Stomach (tissue), 8 donors: ENCODE measurements at regions not wholly inside any gene's neighbourhood (a gene's known extent, or its start where the extent isn't known, plus 50 kb on each side); places are given as distances from the start of the nearest gene placed in this dataset.
"Not testable (repeated sequence)": the region's sequence is repeated elsewhere in the genome, so short reads cannot be mapped to it uniquely, and the experiment has no call there.

Experiments used
- DNase-seq, 2 donors: peaks; one replicate each; pipeline versions ENCODE4 v3.0.0 to v3.0.0-alpha.2; 2013 to 2019
- H3K27ac ChIP-seq, 5 donors: fragments of 200-600 bp in 4 of 5; sonication (generic) in 4 of 5; one replicate each; pipeline ENCODE4 v1.5.1; 2013 to 2019; ENCODE audit warnings: mild to moderate bottlenecking in 1 of 5, moderate library complexity in 1 of 5
- H3K27me3 ChIP-seq, 3 donors: fragments of 200-600 bp; sonication (generic); one replicate each; pipeline ENCODE4 v1.5.1; 2017 to 2019; ENCODE audit warnings: mixed run types in 1 of 3
- H3K36me3 ChIP-seq, 4 donors: fragments of 200-600 bp; sonication (generic); 1 replicate in 3 of 4; 2 replicates in 1 of 4; pipeline ENCODE4 v1.5.1; 2016 to 2019
- H3K4me1 ChIP-seq, 4 donors: fragments of 200-600 bp; sonication (generic); one replicate each; pipeline ENCODE4 v1.5.1; 2016 to 2019
- H3K4me3 ChIP-seq, 4 donors: fragments of 200-600 bp; sonication (generic) in 3 of 4; one replicate each; pipeline ENCODE4 v1.5.1; 2016 to 2019; ENCODE audit warnings: mild to moderate bottlenecking in 1 of 4
- H3K9me3 ChIP-seq, 4 donors: fragments of 200-600 bp; sonication (generic); one replicate each; pipeline ENCODE4 v1.5.1; 2016 to 2019
- EP300 ChIP-seq: sonication (generic); formaldehyde crosslinking; IDR thresholded peaks from one replicate; pipeline ENCODE4 v1.6.1; 2017; ENCODE audit warnings: antibody characterized with exemption
- POLR2A ChIP-seq, 4 donors: fragments of 450-650 bp; IDR thresholded peaks; one replicate each; pipeline ENCODE4 v1.6.1; 2016; ENCODE audit warnings: antibody characterized with exemption in 4 of 4, control low read depth in 2 of 4, mild to moderate bottlenecking in 1 of 4, moderate library complexity in 1 of 4
- POLR2AphosphoS5 ChIP-seq, 3 donors: sonication (generic); formaldehyde crosslinking; IDR thresholded peaks; one replicate each; pipeline ENCODE4 v1.6.1; 2016; ENCODE audit warnings: antibody characterized with exemption in 3 of 3
- WGBS, 5 donors: extraction: QIAGEN DNeasy Blood & Tissue Kit in 3 of 5; methylation state at CpG; one replicate each; pipeline versions ENCODE4 v1.1.5 to v1.1.7; 2013 to 2018; 5-methylcytosine and 5-hydroxymethylcytosine counted together
- intact Hi-C: fragments of 100-400 bp; cut with DNase I; formaldehyde crosslinking; loops from one replicate; pipeline ENCODE4 v1.15.1; 2023; ENCODE audit warnings: low total_unique reads
- TF ChIP-seq, protein P1 (sequence below), 7 experiments: fragments of 450-650 bp in 4 of 7; fragments of 200-600 bp in 3 of 7; sonication (generic) in 3 of 7; IDR thresholded peaks; one replicate each; pipeline ENCODE4 v1.5.1; 2016 to 2019; ENCODE audit warnings: antibody characterized with exemption in 7 of 7, control low read depth in 2 of 7, mild to moderate bottlenecking in 1 of 7
- donor health status: healthy with polysubstance abuse.
- donor health status: Bipolar disorder and iron deficiency.
- donor health status: healthy.

GRCh38 chr14:27672047-27672446 is 1074.2 kb upstream of the NOVA1 start:
- DNase-seq, result no peak
- Histone ChIP-seq H3K27me3 (no peaks in the 10 kb centered on the region), H3K36me3 (no peaks in the 10 kb centered on the region), H3K27ac (no peak overlapping the region), H3K9me3 (peaks cover 0 to 4% (median 2%) of the 10 kb centered on the region in 4 donors), H3K4me3 (no peak overlapping the region), H3K4me1 (no peaks in the 10 kb centered on the region)
- TF ChIP-seq EP300 (no peak), POLR2A (IDR thresholded peaks at IDR 0.05) (no peak), POLR2AphosphoS5 (IDR thresholded peaks at IDR 0.05) (no peak)
- TF ChIP-seq, protein P1, sequence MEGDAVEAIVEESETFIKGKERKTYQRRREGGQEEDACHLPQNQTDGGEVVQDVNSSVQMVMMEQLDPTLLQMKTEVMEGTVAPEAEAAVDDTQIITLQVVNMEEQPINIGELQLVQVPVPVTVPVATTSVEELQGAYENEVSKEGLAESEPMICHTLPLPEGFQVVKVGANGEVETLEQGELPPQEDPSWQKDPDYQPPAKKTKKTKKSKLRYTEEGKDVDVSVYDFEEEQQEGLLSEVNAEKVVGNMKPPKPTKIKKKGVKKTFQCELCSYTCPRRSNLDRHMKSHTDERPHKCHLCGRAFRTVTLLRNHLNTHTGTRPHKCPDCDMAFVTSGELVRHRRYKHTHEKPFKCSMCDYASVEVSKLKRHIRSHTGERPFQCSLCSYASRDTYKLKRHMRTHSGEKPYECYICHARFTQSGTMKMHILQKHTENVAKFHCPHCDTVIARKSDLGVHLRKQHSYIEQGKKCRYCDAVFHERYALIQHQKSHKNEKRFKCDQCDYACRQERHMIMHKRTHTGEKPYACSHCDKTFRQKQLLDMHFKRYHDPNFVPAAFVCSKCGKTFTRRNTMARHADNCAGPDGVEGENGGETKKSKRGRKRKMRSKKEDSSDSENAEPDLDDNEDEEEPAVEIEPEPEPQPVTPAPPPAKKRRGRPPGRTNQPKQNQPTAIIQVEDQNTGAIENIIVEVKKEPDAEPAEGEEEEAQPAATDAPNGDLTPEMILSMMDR (IDR thresholded peaks at IDR 0.05), result no peak
- intact Hi-C loops, result no loop called here
- WGBS, 5 donors, result 64 to 81% (median 76%) methylated on average over 3 of the region's 3 CpGs

GRCh38 chr14:27672811-27673737 is 1075.2 kb upstream of the NOVA1 start:
- intact Hi-C loops, H3K9me3 ChIP-seq, H3K4me3 ChIP-seq, H3K36me3 ChIP-seq, H3K4me1 ChIP-seq, H3K27me3 ChIP-seq, H3K27ac ChIP-seq: not testable (repeated sequence)
- WGBS, 5 donors, result 82 to 92% (median 87%) methylated on average over 24 to 30 of the region's 30 CpGs
- DNase-seq, result peak in 1 of 2 donors; percentile 11

GRCh38 chr14:27686137-27686536 is 1080.5 kb upstream of the FOXG1 start:
- intact Hi-C loops, result no loop called here
- WGBS, 5 donors, result 54 to 67% (median 58%) methylated on average over 1 of the region's 1 CpG
- TF ChIP-seq POLR2AphosphoS5 (IDR thresholded peaks at IDR 0.05), result no peak
- no peak for TF ChIP-seq POLR2A (IDR thresholded peaks at IDR 0.05)
- TF ChIP-seq EP300, result no peak
- TF ChIP-seq, protein P1 (IDR thresholded peaks at IDR 0.05), result no peak
- Histone ChIP-seq H3K9me3 (peaks cover 0 to 10% (median 0%) of the 10 kb centered on the region in 4 donors), H3K4me1 (no peaks in the 10 kb centered on the region), H3K27me3 (no peaks in the 10 kb centered on the region), H3K36me3 (no peaks in the 10 kb centered on the region), H3K4me3 (no peak overlapping the region), H3K27ac (no peak overlapping the region)
- DNase-seq, result no peak

- DNase-seq, result no peak
- intact Hi-C loops, result no loop called here
- TF ChIP-seq POLR2A (IDR thresholded peaks at IDR 0.05) (no peak), EP300 (no peak), POLR2AphosphoS5 (IDR thresholded peaks at IDR 0.05) (no peak)
- TF ChIP-seq, protein P1 (IDR thresholded peaks at IDR 0.05), result no peak
- Histone ChIP-seq H3K27me3 (no peaks in the 10 kb centered on the region), H3K9me3 (peaks cover 0 to 6% (median 0%) of the 10 kb centered on the region in 4 donors), H3K4me1 (no peaks in the 10 kb centered on the region), H3K4me3 (no peak overlapping the region), H3K36me3 (no peaks in the 10 kb centered on the region), H3K27ac (no peak overlapping the region)
- WGBS, 5 donors, result 84 to 91% (median 86%) methylated on average over 8 of the region's 8 CpGs
Observed at GRCh38 chr14:27688841-27689444, 1077.6 kb upstream of the FOXG1 start.
